NCI-H345 treated with DMSO at 0.1 percent for 48 hours (cell line): ENCODE measurements at regions not wholly inside any gene's neighbourhood (a gene's known extent, or its start where the extent isn't known, plus 50 kb on each side); places are given as distances from the start of the nearest gene placed in this dataset.

Experiments used
- DNase-seq: peaks from one replicate; lab custom pipeline; 2025; ENCODE audit not compliant: unreplicated experiment; lab: John Stamatoyannopoulos, UW

DNA sequence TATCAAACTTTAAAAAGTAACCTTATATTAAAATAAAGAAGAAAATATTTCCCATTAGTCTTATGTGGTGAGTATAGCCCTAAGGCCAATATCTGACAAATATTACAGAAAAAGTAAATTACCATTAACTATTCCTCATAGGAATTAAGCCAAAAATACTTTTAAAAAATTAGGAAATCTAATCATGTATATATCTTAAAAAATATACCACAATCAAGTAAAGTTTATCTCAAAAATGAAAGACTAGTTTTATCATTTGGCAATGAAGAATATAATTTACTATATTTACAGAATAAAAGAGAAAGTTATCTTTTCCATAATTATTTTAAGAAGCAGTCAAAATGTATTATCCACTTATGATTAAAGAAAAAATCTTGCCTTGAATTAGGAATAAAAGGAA is 458.8 kb upstream of the ZNF462 start:
- no peak for DNase-seq

DNA sequence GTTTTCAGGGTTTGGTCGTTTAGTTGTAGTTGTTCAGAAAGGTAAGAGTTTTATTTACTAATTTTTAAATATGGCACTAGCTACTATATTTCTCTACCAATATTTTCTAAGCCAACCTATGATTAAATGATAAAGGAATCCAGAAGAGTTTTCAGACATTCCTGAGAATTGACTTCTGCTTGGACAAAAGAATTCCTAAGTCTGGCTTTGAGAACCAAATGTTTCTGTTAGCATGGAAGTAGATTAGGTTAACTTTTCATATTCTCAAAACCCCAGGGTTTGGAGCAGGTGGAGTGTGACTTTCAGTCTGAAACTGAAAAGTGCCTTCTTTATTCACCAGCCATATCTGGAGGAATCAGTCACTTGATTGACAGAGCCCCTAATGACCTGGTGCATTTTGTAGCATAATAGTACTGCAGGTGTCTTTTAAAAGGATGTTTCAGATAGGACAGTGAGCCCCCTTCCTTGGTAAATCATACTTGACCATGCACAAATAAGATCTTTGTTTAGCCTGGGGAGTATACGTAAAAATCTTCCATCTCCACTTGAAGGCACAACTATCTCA is 457.0 kb upstream of the ZNF462 start:
- DNase-seq: no peak

- no peak for DNase-seq
Measured at GRCh38 chr9:106414042-106414441, 448.9 kb upstream of the ZNF462 start.

DNA sequence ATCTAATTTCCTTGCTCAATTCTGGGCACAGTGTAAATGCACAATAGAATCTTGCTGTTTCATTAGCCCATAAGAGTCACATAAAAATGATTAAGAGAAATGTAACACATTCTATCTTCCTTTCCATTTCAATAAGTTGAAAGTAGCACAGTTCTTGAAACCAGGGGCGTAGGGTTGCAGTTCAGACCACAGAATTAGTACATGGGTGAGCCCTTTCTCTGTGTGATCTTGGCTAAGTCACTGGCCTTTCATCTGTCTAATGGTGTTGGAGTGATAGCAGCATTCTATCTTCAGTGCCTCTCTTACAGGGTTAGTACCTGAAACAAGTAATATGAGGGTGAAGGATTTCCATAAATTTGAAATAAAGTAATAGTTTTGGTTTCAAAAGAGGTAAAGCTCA is 445.3 kb upstream of the ZNF462 start:
- no peak for DNase-seq

GRCh38 chr9:106419829-106420228 is 443.1 kb upstream of the ZNF462 start:
- no peak for DNase-seq

- DNase-seq: no peak
Measured at GRCh38 chr9:106420511-106420944, 442.4 kb upstream of the ZNF462 start.

DNA sequence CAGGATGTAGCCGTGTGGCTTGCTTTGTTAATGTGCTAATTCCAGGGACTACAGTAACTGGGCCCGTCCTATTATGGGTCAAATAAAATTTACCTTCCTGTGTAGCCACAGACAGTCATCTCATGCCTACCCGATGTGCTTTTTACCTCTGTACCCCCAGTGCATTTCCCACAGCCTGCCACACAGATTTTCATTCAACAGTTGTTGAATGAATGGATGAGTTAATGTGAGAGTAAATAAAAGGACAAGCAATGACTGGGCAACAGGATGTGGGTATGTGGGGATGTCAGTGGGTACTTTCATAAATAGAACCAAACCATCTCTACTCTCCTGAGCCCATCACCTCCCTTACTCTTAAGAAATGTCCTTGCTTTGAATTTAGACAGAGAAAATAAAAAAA is 441.2 kb upstream of the ZNF462 start:
- DNase-seq: no peak

DNA sequence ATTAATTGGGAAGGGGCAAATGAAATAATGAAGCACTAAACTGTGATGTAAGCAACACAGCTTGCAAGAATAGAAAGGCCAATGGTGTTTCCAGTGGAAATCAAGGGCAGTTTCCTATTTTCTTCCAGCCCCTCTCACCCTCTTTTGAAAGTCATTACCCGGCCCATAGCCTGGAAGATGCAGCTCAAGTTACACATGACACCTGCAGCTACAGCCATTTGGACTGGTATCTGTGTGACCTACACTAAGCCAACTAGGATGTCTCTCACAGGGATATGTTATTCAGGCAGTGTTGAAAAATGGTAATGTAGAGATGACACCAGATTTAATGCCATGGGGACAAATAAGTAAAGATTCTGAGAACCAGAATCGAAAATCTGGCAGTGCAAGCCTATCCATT is 439.4 kb upstream of the ZNF462 start:
- DNase-seq: no peak

DNA sequence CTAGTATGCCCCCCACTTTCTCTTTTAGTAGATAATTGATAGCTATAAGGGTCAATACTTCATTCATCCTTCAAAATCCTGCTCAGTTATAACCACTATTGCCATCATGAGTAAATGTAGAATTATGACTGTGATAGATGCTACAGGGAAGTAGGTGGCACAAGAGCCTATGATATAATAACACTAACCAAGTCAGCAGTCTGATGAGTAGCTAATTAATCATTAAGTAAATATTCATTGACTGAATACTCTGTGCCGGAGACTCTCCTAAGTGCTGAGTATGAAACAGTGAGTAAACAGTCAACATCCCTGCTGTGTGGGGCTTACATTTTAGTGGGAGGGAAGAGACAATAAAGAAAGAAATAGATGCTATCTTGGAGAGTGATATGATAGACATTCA is 430.3 kb upstream of the ZNF462 start:
- DNase-seq: no peak

DNA sequence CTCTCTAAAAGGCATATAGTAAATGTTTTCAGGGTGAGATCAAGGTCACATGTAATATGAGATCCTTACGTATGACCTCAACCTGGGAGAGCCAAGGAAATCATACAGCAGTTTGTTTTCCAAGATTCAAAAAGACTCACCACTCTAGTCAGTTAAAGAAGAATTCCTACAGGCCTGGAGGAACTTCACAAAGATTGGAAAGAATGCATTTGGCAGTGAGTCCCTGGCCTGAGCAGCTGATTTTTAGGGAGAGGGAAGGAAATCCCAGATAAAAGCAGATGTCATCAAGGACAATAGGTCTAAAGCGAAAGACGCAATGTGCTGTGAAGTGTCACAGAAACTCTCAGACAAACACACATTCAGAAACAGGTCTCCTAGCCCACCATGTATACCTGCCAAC is 424.0 kb upstream of the ZNF462 start:
- DNase-seq: no peak

- no peak for DNase-seq
Measured at GRCh38 chr9:106441283-106441682, 421.7 kb upstream of the ZNF462 start.

GRCh38 chr9:106443520-106443919 is 419.4 kb upstream of the ZNF462 start:
- DNase-seq: no peak

DNA sequence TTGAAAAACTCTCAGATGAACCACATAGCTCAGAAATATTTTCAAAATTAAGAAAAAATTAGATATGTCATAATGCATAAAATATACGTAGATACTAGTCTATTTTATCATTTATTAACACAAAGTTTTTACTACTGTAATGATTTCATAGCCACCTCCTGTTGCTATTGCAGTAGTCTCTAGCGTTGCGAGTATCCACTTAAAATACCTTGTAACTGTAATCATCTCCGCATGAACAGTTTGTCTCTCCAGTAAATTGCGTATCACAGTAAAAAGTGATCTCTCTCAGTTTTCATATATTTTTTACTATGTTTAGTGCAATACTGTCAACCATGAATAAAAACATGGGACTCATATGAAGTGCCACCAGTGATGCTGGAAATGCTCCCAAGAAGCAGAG is 417.9 kb upstream of the ZNF462 start:
- DNase-seq: no peak

GRCh38 chr9:106449336-106449927 is 413.5 kb upstream of the ZNF462 start:
- no peak for DNase-seq

DNA sequence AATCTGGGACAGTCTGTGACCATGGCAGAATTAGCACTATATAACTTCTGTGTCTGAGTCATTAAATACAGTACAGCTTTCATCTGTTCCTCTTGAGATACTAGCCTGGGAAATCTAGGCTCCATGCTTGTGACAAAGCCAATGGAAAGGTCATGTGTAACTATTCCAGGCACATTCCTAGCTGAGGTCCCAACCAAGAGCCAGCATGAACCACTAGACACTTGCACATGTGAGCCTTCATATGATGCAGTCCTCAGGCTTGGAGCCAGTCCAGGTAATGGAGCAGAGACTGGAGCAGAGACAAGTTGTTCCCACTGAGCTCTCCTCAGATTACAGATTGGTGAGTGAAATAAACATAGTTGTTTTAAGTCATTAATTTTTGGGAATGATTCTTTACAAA is 412.4 kb upstream of the ZNF462 start:
- no peak for DNase-seq

- no peak for DNase-seq
Measured at GRCh38 chr9:106451223-106451622, 411.7 kb upstream of the ZNF462 start.

GRCh38 chr9:106456581-106456980 is 406.4 kb upstream of the ZNF462 start:
- no peak for DNase-seq

- DNase-seq: no peak
Measured at GRCh38 chr9:106467113-106467864, 395.7 kb upstream of the ZNF462 start.

DNA sequence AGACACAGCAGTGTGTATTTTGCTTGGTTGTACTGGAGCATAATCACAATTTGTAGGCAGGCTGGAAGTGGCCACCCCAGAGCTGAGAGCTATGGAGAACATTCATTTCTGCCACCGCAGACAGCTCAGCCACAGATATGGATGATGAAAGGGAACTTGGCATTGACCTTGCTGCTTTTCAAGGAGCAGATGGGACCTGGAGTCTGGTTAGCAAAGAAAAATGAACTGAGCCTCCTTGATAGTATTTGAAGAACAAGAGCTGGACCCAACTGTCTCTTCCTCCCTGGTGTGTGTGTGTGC is 395.2 kb upstream of the ZNF462 start:
- no peak for DNase-seq

DNA sequence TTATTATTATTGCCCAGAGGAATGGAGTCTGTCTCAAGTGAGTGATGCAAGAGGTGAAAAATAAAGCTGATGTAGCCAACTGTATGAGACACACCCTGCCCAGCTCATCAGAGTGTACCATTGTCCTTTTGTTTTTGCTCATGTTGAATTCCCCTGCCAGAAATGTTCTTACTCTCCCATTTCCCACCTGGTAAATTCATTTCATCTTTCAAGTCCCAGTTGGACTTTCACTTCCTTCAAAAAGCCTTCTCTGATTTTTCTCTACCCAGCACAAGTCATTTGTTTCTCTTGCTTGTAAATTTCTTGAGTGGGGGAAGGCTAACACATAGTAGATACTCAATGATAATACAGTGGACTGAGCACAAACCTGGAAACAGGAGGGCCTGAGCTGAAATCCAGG is 394.5 kb upstream of the ZNF462 start:
- no peak for DNase-seq

GRCh38 chr9:106478312-106478711 is 384.7 kb upstream of the ZNF462 start:
- no peak for DNase-seq

DNA sequence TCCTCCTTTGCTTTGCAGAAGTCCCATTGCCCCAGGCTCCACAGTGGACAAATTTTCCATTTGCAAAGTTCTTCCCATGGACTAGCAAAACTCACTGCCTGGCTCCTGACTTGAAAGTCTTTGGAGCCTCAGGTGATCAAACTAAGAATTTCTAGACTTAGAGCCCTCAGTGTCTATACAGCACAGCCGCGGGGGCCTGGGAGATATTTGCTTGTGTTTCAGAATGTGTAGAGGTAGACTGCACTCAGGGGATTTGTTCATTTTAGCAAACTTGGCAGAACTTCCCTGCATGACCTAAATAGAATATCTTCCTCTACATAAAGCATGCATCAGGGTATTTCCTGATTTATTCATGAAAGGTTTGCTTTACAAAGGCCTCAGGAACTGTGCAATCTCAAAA is 384.2 kb upstream of the ZNF462 start:
- DNase-seq: no peak

DNA sequence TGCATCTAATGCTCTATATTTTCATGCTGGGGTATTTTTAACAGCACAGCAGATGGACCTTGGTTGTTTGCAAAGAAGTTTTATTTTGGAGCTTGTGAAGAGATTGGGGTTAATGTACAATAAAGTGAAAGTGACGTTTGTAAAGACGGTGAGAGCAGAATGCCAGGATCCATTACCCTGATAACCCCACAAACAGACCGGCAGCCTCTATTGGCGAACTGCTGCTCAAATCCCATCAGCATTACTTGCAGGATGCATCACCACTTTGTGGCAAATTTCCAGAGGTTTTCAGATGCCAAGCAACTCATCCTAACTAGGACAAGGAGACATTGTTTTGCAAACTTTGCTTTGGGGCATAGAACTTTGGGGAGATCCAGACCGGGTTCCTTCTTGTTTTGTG is 383.3 kb upstream of the ZNF462 start:
- no peak for DNase-seq
